Left ventricle myocardium superior (tissue), 1 donor: ENCODE measurements at regions not wholly inside any gene's neighbourhood (a gene's known extent, or its start where the extent isn't known, plus 50 kb on each side); places are given as distances from the start of the nearest gene placed in this dataset.
"Not testable (repeated sequence)": the region's sequence is repeated elsewhere in the genome, so short reads cannot be mapped to it uniquely, and the experiment has no call there.

Experiments
- ATAC-seq: fragments of 200-7000 bp; cut with Tn5 transposase; one replicate; pipeline ENCODE4 v1.9.1; 2020; ENCODE audit warnings: mild to moderate bottlenecking, moderate library complexity
- DNase-seq: peaks from one replicate; pipeline ENCODE4 v3.0.0-alpha.2; 2020
- intact Hi-C: fragments of 100-400 bp; cut with micrococcal nuclease; formaldehyde crosslinking; loops from one replicate; pipeline ENCODE4 v1.11.0; 2022
- donor health status: DM: no; HTN: yes; CAD: no; lungs with severe emphysema.

DNA sequence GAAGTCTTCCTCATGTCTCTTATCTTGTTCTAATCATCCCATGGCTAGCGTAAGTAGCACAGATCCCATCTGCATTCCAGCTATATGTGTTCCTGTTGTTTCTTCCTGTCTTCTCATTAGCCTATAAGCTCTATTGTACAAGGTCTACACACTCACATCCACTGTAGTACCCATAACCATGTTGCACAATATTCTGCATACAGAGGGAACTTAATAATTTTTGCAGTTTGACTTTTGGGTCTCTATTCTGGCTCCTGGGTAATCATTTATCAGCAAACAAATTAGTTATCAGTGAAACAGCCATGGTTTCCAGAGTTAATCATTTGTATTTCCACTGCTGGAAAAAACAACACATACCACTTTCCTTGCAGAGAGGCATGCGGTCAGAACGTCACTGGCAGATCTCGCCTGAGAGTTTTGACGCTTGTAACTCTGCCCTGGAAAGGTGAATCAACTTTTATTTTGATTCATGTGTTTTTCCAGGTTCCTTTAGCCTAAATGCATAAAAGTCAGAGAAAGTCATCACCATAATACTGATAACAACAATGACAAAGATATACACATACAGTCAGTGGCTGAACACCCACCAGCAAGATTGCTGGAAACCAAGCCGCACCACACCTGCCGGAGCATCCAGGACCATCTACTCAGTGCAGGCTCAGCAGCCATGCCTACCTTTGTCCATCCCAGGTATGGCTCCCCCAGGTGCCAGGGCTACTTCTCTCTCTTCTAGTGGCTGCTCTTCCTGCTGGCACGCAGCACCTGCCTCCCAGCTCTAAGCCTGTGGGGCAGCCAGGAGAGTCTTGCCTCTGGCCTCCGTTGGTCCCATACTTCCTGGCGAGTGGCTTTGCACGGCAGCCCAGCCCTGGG lies 158.2 kb downstream of the QRSL1 start:
- intact Hi-C loops, result no loop called here
- ATAC-seq, result no peak

DNA sequence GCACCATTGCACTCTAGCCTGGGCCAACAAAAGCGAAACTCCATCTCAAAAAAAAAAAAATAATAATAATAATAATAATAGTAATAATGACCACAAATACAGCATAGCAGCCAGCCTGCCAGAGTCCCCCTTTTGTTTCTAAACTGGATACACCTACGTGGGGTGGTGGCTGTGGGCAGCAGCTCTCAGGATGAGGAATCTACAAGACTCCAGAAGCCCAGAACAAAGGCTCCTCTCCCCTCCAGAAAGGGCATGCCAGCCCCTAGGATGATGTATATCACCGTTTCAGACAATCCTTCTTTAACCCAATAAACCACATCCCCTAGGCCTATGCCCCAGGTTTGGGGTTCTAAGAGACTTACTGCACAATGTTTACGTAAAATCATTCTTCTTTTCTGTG lies 155.9 kb downstream of the QRSL1 start:
- DNase-seq (no peak), ATAC-seq (no peak)
- intact Hi-C loops, result no loop called here

More for the DNA sequence above, 158.2 kb downstream of the QRSL1 start:
- DNase-seq, result no peak

DNA sequence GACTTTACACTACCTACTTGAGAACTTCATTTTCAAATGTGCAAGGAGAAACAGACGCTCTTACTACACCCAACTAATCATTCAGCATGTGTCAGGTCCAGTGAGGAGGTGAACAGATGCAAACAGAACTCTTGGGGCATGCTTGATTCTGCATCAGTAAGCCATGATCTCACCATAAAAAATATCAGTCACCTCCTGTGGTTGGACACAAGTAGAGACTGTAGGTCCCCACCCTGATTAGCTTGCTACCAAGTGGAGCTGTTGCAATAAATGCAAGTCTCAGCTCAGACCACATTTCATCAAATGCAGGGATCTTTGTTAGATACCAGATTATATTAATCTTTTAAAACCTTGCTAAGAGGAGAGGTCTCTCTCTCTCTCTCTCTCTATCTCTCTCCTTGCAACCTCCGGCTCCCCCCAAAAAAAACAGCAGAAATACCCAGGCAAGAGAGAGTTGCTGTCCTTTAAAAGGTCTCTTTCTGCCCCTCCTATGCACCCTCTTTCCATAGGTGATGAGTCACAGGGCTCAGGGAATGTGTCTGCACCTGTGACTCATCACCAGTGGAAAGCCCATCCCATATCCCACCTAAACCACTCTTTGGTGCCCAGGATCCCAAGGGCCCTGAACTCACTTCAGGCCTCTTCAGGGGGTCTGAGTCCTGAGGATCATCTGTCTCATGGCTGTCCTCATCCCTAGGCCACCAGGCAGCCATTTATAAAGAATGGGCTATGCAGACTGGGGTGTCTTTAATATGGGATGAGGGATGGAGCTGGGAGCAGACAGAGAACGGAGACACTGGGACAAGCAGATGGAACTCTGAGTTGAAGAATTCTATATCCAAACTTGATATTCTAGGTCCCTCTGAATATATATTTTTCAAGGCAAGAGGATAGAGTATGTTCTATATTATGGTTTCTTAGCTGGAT lies 154.5 kb downstream of the QRSL1 start:
- DNase-seq (no peak), ATAC-seq (no peak)
- intact Hi-C loops, result no loop called here

DNA sequence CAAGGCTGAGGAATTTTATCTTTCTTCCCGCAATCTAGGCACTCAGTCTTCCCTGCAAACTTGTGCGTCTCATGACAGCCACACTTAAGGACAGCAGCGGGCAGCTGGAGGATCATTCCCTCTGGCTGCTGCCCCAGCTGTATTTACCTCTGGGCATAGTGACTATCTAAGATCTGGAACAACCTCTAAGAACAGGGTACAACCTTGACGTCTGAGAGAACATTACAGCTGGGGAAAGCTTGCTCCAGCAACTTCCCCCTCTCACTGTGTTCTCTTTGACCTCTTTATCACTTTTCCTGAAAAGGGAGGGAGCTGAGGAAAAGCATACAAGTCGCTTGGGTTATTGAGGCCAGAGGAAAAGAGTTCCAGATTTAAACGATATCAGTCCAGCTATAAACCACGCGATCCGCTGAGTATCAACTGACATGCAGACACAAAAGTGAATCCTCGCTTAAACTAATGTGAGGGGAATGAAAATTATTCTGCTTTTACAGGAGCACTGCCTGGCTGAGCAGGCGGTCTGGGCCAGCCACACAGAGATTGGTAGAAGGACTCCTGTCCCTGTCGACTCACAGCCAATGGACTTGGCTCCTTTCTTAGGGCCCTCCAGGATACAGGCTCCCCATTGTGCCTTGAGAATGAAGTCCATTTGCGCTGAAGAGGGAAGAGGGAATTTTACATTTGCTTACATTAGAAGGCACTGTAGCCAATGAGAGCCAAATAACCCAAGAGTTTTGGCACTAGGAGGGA lies 153.3 kb downstream of the QRSL1 start:
- DNase-seq, result no peak
- intact Hi-C loops, result no loop called here
- ATAC-seq, result peak; percentile 53

DNA sequence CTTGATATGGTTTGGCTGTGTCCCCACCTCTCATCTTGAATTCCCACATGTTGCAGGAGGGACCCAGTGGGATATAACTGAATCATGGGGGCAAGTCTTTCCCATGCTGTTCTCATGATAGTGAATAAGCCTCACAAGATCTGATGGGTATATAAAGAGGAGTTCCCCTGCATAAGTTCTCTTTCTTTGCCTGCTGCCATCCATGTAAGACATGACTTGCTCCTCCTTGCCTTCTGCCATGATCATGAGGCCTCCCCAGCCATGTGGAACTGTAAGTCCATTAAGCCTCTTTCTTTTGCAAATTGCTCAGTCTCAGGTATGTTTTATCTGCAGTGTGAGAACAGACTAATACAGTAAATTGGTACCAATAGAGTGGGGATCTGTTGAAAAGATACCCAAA lies 150.2 kb downstream of the QRSL1 start:
- ATAC-seq, DNase-seq, intact Hi-C loops: not testable (repeated sequence)

DNA sequence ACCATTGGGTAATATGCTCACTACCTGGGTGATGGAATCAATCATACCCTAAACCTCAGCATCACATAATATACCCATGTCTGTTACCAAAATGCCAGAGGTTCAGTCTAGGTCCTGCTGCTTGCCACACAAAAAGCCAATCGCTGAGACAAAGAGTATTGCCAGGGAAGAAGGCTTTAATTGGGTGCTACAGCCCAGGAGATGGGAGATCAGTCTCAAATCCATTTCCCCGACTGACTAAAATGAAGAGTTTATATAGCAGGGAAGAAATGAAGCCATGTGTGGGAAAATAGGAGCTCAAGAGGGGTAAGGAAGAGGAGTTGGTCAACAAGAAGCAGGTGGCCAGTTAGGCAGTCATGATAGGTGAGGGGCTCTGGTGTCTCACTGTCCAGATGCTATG lies 149.6 kb downstream of the QRSL1 start:
- ATAC-seq, result no peak

DNA sequence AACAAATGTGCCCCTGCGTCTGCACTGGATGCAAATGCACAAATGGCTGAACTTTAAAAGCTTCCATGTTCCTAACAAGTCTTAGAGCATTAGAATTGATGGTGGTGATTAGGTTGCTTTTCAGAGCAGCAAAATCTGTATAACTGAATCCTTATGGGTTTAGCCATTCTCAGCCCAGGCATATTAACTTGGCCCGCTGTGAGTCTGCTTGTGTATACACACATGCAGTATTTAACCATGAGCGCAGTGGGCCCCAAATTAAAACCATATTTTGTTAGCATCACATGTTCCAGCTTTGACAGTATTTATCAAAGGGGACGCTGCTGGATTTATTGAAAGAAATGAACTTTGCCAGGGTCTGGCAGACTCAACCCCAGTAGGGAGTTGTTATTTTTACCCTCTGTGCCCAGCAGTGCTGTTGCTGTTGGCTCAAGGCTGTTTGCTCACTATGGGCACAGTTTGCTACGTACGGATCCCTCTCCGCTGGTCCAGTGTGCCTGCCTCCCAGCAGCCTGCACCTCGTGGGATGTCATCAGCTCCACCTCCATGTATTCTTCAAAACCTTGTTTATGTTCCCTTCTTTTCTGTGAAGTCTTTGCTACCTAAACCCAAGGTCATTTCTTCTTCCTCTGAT lies 144.7 kb downstream of the QRSL1 start:
- intact Hi-C loops, result no loop called here
- DNase-seq (no peak), ATAC-seq (no peak)

More for the DNA sequence above, 149.6 kb downstream of the QRSL1 start:
- intact Hi-C loops, result no loop called here
- no peak for DNase-seq

DNA sequence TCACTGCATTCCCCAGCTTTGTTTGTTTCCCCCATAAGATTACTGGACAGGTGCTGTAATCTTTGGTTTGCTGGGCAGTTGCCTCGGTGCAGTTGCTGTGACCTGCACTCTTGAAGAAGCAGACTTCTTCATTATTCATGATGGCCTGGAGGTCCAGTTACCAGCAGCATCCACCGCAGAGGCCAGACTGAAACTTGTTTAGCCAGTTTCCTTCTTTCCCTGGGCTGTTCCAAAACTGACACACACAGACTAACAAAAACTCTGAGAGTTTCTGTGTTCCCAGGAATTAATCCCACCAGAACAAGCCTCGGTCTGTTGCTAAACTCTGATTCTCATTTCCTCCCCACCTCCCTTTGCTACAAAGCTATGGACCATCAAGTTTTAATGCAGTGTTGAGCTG lies 144.1 kb downstream of the QRSL1 start:
- intact Hi-C loops, result no loop called here
- no peak for ATAC-seq

DNA sequence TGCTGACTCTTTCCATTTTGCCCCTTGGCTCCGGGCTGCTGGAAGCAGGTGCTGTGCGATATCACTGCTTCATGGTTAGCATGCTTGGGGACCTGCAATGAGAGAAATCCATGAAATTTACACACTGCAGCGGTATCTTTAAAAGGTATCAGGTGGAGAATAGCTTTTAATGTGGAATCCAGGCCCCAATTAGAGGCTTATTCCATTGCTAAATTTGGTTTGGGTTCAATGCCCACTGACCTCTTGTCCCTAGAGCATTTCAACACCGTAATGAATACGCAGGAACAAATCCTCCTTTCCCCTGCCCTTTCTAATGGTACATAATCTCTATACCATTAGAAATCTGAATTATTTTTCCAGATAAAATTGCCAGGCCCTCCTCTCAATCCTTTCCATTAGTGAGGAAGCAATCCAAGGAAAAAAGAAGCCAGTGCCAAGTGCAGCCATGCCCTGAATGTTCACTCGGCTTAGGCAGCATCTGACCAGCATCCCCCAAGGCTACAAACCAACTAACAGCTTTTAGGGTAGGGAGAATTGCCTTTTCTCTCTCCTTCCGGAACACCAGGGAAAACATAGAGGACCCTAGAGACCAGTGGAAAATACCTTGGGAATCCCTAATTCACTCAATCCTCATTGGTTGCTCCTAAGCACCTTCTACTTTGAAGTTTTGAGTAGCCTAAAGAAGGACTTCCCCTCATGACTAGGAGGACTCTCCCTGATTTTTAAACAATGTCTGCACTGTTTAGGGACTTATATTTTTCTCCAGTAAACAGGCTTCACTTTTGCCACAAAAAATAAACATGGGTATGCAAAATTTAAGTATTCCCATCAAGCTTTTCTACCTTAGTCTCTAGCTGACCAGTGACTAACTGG lies 143.1 kb downstream of the QRSL1 start:
- ATAC-seq (no peak), DNase-seq (no peak)
- intact Hi-C loops, result no loop called here

More for the DNA sequence above, 144.1 kb downstream of the QRSL1 start:
- no peak for DNase-seq

DNA sequence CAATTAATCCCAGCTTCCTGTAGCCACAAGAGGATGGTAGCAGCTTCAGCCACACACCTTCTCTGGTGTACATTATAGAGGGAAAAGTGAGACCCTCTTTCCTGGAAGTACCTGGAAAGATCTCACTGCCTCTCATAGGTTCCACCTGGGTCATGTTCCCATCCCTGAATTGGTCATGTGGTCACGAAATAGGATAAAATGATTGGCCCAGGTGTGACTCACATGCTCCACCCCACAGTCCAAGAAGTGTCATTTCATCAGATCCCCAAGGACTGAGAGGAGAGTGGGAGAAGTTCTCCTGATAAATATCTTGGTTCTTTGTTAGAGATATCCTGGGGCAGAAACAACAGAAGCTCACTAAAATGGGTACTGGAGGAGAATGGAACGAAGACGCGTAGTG lies 142.4 kb downstream of the QRSL1 start:
- intact Hi-C loops, result no loop called here
- ATAC-seq (no peak), DNase-seq (no peak)

DNA sequence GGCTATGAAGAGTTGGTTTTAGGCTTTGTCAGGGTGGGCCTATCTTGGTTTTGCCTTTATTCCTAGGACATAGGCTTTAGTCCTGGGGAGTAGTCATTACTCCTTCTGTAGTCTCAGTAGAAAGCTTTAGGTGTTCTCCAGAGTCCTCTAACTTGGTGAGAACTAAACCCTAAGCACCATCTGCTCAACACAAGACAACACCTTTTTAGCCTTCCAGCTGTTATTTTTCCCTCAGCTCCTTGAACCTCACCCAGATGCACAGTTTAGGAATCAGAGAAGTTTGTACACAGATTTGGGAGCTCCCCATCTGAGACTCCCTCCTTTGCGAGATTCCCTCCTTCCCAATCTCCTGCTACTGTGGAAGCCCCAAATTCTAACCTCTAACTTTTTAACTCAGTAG lies 141.3 kb downstream of the QRSL1 start:
- intact Hi-C loops, result no loop called here
- no peak for ATAC-seq

DNA sequence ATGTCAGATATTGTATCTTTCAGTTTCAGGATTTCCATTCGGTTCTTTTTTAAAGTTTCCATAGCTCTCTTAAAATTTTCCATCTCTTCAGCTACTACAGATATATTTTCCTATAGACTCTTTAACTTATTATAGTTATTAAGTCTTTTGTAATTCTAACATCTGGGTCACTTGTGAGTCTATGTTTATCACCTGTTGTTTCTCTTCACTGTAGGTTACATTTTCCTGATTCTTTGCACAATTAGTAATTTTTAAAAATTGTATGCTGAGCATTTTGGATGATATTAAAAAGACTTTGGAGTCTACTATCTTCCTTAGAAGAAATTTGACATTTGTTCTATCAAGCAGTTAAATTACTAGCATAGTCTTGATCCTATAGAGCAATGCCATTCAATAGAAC lies 140.7 kb downstream of the QRSL1 start:
- intact Hi-C loops, result no loop called here
- no peak for DNase-seq
- ATAC-seq, result no peak

More for the DNA sequence above, 141.3 kb downstream of the QRSL1 start:
- no peak for DNase-seq

DNA sequence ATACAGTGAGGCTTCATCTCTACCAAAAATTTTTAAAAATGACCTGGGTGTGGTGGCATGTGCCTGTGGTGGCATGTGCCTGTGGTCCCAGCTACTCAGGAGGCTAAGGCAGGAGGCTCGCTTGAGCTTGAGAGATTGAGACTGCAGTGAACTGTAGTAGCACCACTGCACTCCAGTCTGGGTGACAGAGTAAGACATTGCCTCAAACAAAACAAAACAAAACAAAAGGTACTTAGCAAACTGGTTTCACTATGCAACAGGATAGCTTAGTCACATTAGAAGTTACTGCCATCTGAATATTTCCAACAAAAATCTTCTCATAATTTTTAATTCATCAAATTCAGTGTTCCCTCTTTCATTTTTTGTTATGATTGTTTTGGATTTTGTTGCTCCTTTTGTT lies 137.9 kb downstream of the QRSL1 start:
- ATAC-seq, result no peak
- intact Hi-C loops, result no loop called here
- DNase-seq, result no peak

DNA sequence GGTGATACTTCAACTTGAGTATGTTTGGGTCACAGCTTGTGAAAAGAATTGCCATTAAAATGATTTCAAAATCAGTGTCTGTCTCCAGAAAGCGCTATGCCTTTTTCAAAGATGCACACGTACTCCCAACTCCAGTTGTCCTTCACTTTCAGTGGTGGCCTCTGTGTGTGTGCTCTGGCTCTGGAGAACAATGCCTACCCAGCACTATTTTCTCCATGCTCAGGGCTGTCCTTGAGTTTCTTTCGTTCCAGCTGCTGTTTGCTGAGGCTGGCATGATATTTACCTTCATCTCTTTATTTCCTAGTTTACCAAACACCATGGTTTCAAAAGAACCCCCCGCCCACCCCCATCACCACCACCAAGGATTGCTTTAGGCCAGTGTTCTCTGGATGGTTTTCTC lies 136.8 kb downstream of the QRSL1 start:
- intact Hi-C loops, result no loop called here
- ATAC-seq (no peak), DNase-seq (no peak)

DNA sequence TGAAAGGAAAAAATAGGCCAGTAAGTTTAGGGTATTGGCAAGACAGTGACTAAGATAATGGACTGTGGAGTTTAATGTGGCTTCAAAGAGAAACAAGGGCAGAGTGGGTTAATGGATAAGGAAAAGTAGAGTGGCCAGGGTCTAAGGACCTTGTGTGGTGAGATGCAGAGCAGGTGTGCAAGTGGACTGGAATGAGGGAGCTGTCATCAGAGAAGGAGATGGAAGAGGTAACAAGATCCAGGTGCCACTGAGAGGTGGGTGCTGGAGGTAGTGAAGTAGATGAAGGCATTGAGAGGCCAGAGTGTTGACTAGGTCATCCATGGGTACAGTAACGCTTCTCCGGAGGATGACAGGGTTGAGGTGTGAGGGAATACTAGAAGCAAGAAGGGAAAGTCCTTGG lies 136.1 kb downstream of the QRSL1 start:
- DNase-seq, result no peak
- ATAC-seq, result no peak
- intact Hi-C loops, result no loop called here

DNA sequence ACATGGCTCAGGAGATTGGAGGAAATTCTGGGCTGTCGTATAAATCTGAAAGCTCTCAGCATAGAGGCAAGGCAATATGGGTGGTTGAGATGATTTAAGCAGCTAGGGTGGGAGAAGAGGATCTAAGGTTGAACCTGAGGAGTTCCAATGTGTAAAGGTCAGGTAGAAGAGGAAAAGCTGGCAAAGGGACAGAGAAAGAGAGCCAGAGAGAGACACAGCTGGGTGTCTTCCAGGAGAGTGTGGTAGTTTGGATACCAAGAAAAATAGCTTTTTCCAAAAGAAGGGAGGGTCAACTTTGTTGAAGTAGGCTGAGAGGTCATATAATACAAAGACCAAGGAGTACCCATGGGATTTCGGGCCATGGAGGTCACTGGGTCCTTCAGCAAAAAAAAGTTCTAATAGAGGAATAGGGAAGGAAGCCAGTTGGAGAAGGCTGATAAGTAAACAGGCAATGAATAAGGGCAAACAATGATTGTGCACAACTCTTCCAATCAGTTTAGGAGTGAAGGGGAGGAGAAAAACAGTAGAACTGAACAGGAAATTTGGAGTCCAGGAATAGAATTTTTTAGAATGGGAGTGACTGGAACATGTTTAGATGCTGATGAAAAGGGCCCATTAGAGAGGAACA lies 135.1 kb downstream of the QRSL1 start:
- intact Hi-C loops, result no loop called here
- DNase-seq (no peak), ATAC-seq (no peak)

DNA sequence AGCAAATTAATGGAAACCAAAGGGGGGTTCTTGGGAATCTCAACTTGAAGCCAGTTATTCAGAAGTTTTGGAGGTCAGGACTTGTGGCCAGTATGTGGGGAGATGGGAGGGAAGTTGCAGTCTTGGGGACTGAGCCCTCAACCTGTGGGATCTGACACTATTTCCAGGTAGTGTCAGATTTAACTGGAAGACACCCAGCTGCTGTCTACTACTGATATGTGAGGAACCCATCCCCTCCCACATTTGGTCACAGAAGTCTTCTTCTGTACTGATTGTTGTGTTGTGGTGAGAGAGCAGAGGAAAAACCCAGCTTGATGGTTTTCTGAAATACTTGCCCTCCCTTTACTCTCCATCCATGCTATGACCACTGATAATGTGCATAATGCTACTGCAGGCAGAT lies 134.0 kb downstream of the QRSL1 start:
- ATAC-seq (no peak), DNase-seq (no peak)
- intact Hi-C loops, result no loop called here

DNA sequence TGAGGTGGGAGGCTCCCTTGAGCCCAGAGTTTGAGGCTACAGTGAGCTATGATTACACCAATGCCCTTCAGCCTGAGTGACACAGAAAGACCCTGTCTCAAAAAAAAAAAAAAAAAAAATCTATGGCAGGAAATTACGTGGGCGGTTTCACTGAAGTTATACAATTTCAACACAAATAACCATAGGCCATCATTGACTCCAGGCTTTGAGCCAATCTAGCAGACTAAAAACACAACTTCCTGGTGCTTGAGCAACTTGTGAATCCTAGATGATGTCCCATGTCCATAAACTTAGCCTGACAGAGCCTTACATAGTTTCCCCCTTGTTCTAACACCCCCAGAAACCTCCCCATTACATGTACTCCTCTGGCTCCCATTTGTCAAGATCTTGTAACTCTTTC lies 131.8 kb downstream of the QRSL1 start:
- ATAC-seq (no peak), DNase-seq (no peak)
- intact Hi-C loops, result no loop called here
